ENCODE measurements at regions not wholly inside any gene's neighbourhood (a gene's known extent, or its start where the extent isn't known, plus 50 kb on each side); places are given as distances from the start of the nearest gene placed in this dataset.
A peak's percentile ranks its signal among the peaks of the same experiment; 100 is the strongest.
"Not testable (repeated sequence)": the region's sequence is repeated elsewhere in the genome, so short reads cannot be mapped to it uniquely, and the experiment has no call there.

GRCh38 chr20:36082315-36082915 is 72.1 kb upstream of the EPB41L1 start:
- no peak for DNase-seq (ENCODE audit: low read depth)

- not testable (repeated sequence) for DNase-seq (ENCODE audit: low read depth)
Observed at GRCh38 chr20:36083200-36083599, 71.3 kb upstream of the EPB41L1 start.

GRCh38 chr20:36084356-36084755 is 70.2 kb upstream of the EPB41L1 start:
- no peak for DNase-seq (ENCODE audit: low read depth)

GRCh38 chr20:36084897-36085613 is 69.5 kb upstream of the EPB41L1 start:
- DNase-seq (ENCODE audit: low read depth): no peak

GRCh38 chr20:36085686-36086267 is 68.8 kb upstream of the EPB41L1 start:
- DNase-seq (ENCODE audit: low read depth): no peak

- DNase-seq (ENCODE audit: low read depth): no peak
Observed at GRCh38 chr20:36086767-36087166, 67.8 kb upstream of the EPB41L1 start.

GRCh38 chr20:36090223-36090622 is 64.3 kb upstream of the EPB41L1 start:
- DNase-seq (ENCODE audit: low read depth): no peak

GRCh38 chr20:36091561-36092397 is 62.8 kb upstream of the EPB41L1 start:
- DNase-seq (ENCODE audit: low read depth): no peak

- DNase-seq (ENCODE audit: low read depth): no peak
Observed at GRCh38 chr20:36092398-36093024, 62.0 kb upstream of the EPB41L1 start.

GRCh38 chr20:36093025-36093803 is 61.3 kb upstream of the EPB41L1 start:
- DNase-seq (ENCODE audit: low read depth): no peak

GRCh38 chr20:36093804-36094145 is 60.8 kb upstream of the EPB41L1 start:
- no peak for DNase-seq (ENCODE audit: low read depth)

- DNase-seq (ENCODE audit: low read depth): no peak
Observed at GRCh38 chr20:36094497-36094896, 60.0 kb upstream of the EPB41L1 start.

GRCh38 chr20:36096435-36096834 is 58.1 kb upstream of the EPB41L1 start:
- DNase-seq (ENCODE audit: low read depth): no peak

- DNase-seq (ENCODE audit: low read depth): no peak
Observed at GRCh38 chr20:36097337-36098151, 57.0 kb upstream of the EPB41L1 start.

- peak; percentile 35 for DNase-seq (ENCODE audit: low read depth)
Observed at GRCh38 chr20:36098364-36098763, 56.2 kb upstream of the EPB41L1 start.

GRCh38 chr20:36099106-36099505 is 55.4 kb upstream of the EPB41L1 start:
- DNase-seq (ENCODE audit: low read depth): no peak

- DNase-seq (ENCODE audit: low read depth): no peak
Observed at GRCh38 chr20:36101192-36101591, 53.3 kb upstream of the EPB41L1 start.

- no peak for DNase-seq (ENCODE audit: low read depth)
Observed at GRCh38 chr20:36102306-36102705, 52.2 kb upstream of the EPB41L1 start.

- no peak for DNase-seq (ENCODE audit: low read depth)
Observed at GRCh38 chr20:36102809-36103596, 51.5 kb upstream of the EPB41L1 start.

GRCh38 chr20:36104244-36104643 is 50.3 kb upstream of the EPB41L1 start:
- DNase-seq (ENCODE audit: low read depth): no peak

All from GM04504 (cell line).